IMR-90 (cell line): ENCODE measurements at regions not wholly inside any gene's neighbourhood (a gene's known extent, or its start where the extent isn't known, plus 50 kb on each side); places are given as distances from the start of the nearest gene placed in this dataset.

ENCODE experiments used
- ATAC-seq: fragments of 200-7000 bp; cut with Tn5 transposase; 2 replicates; pipeline ENCODE4 v1.9.1; 2020; ENCODE audit warnings: low read depth, mild to moderate bottlenecking, moderate library complexity
- BruUV-seq: library from RNA; stranded (reverse); fragments of 400-500 nt; replicated peaks from 2 replicates; lab custom pipeline; 2021; lab: Mats Ljungman, UMichigan
- CTCF ChIA-PET: fragments of 300-600 bp; formaldehyde crosslinking; extraction: SDS; loops from one replicate; lab custom pipeline; 2021; ENCODE audit warnings: antibody characterized with exemption; lab: Yijun Ruan, JAX
- POLR2A ChIA-PET: fragments of 300-600 bp; sonication (Branson Sonifier 250); formaldehyde crosslinking; loops from one replicate; lab custom pipeline; 2022; ENCODE audit warnings: antibody characterized with exemption; ENCODE audit not compliant: unreplicated experiment; lab: Charles Lee
- DNase-seq: peaks from one replicate; pipeline ENCODE4 v3.0.0; 2013
- H2AFZ ChIP-seq: replicated peaks from 2 replicates; pipeline ENCODE3; 2013; ENCODE audit warnings: low read length, mild to moderate bottlenecking; ENCODE audit not compliant: poor library complexity
- H2AK5ac ChIP-seq: 2 replicates; pipeline ENCODE4 v1.6.1; 2013; ENCODE audit warnings: low read depth, low read length, inconsistent platforms
- H2AK9ac ChIP-seq: replicated peaks from 2 replicates; pipeline ENCODE3; 2013; ENCODE audit warnings: mild to moderate bottlenecking, low read depth, low read length, moderate library complexity; ENCODE audit not compliant: poor library complexity
- H2BK120ac ChIP-seq: 2 replicates; pipeline ENCODE4 v1.6.1; 2013; ENCODE audit warnings: low read depth, low read length, inconsistent platforms
- H2BK15ac ChIP-seq: 3 replicates; pipeline ENCODE4 v1.6.1; 2013; ENCODE audit warnings: low read depth, low read length, inconsistent platforms
- H2BK20ac ChIP-seq: 2 replicates; pipeline ENCODE4 v1.6.1; 2013; ENCODE audit warnings: low read depth, mild to moderate bottlenecking, inconsistent platforms, low read length, moderate library complexity
- H2BK5ac ChIP-seq: 2 replicates; pipeline ENCODE4 v1.6.1; 2013; ENCODE audit warnings: mild to moderate bottlenecking, low read depth, low read length, inconsistent platforms; ENCODE audit not compliant: poor library complexity, severe bottlenecking
- H3K14ac ChIP-seq: replicated peaks from 2 replicates; pipeline ENCODE4 v1.6.1; 2013; ENCODE audit warnings: low read depth, low read length, inconsistent platforms
- H3K18ac ChIP-seq: 2 replicates; pipeline ENCODE4 v1.6.1; 2013; ENCODE audit warnings: low read depth, low read length, control low read depth
- H3K23ac ChIP-seq: 2 replicates; pipeline ENCODE4 v1.6.1; 2013; ENCODE audit warnings: low read depth, low read length, inconsistent platforms
- H3K27ac ChIP-seq: 2 replicates; pipeline ENCODE4 v1.5.1; 2013; ENCODE audit warnings: mild to moderate bottlenecking, control low read depth, low read length; ENCODE audit not compliant: insufficient read depth
- H3K27me3 ChIP-seq: 2 replicates; pipeline ENCODE4 v1.6.1; 2013; ENCODE audit warnings: low read length; ENCODE audit not compliant: control insufficient read depth, insufficient read depth
- H3K36me3 ChIP-seq: 2 replicates; pipeline ENCODE4 v1.6.1; 2013; ENCODE audit warnings: low read length, mixed read lengths; ENCODE audit not compliant: control insufficient read depth, insufficient read depth
- H3K4ac ChIP-seq: 2 replicates; pipeline ENCODE4 v1.6.1; 2013; ENCODE audit warnings: low read depth, low read length, inconsistent platforms
- H3K4me1 ChIP-seq: 2 replicates; pipeline ENCODE4 v1.6.1; 2013; ENCODE audit warnings: low read length, mixed read lengths; ENCODE audit not compliant: control insufficient read depth, insufficient read depth
- H3K4me2 ChIP-seq: 2 replicates; pipeline ENCODE4 v1.6.1; 2013; ENCODE audit warnings: low read depth, mild to moderate bottlenecking, control low read depth, low read length, moderate library complexity
- H3K4me3 ChIP-seq: 2 replicates; pipeline ENCODE4 v1.5.1; 2013; ENCODE audit warnings: low read depth, mild to moderate bottlenecking, control low read depth, low read length, moderate library complexity; ENCODE audit not compliant: insufficient read depth
- H3K56ac ChIP-seq: 2 replicates; pipeline ENCODE4 v1.6.1; 2013; ENCODE audit warnings: low read length, inconsistent platforms; ENCODE audit not compliant: insufficient read depth; ENCODE audit errors: extremely low read depth
- H3K79me1 ChIP-seq, 2 experiments: 2 replicates each; pipeline ENCODE4 v1.6.1; 2013; ENCODE audit warnings: low read length in 2 of 2, inconsistent platforms in 1 of 2, low read depth in 1 of 2
- H3K9ac ChIP-seq: 2 replicates; pipeline ENCODE4 v1.6.1; 2013; ENCODE audit warnings: low read depth, low read length, control low read depth
- H3K9me1 ChIP-seq: 2 replicates; pipeline ENCODE4 v1.6.1; 2013; ENCODE audit warnings: low read length, inconsistent platforms; ENCODE audit not compliant: insufficient read depth
- H3K9me3 ChIP-seq: 2 replicates; pipeline ENCODE4 v1.6.1; 2013; ENCODE audit warnings: low read length; ENCODE audit not compliant: control insufficient read depth, insufficient read depth
- H4K20me1 ChIP-seq: 2 replicates; pipeline ENCODE4 v1.6.1; 2013; ENCODE audit warnings: low read length, inconsistent platforms; ENCODE audit not compliant: insufficient read depth
- H4K5ac ChIP-seq: 2 replicates; pipeline ENCODE4 v1.6.1; 2013; ENCODE audit warnings: mild to moderate bottlenecking, low read depth, low read length, control low read depth
- H4K8ac ChIP-seq, 2 experiments: 2 replicates each; pipeline ENCODE4 v1.6.1; 2013; ENCODE audit warnings: low read depth in 2 of 2, low read length in 2 of 2, control low read depth in 1 of 2, inconsistent platforms in 1 of 2
- H4K91ac ChIP-seq: 2 replicates; pipeline ENCODE4 v1.6.1; 2013; ENCODE audit warnings: low read depth, low read length, inconsistent platforms; ENCODE audit not compliant: insufficient read depth
- BHLHE40 ChIP-seq: fragments of 150-350 bp; IDR thresholded peaks from 2 replicates; pipeline ENCODE4 v1.6.1; 2016; ENCODE audit warnings: mild to moderate bottlenecking, low read depth, low read length
- CHD1 ChIP-seq: IDR thresholded peaks from 2 replicates; pipeline ENCODE4 v1.6.1; 2012; ENCODE audit warnings: low read depth, low read length, improper control_type of control experiment
- MAFK ChIP-seq: IDR thresholded peaks from 2 replicates; pipeline ENCODE4 v1.6.1; 2012; ENCODE audit warnings: low read depth, low read length, improper control_type of control experiment
- MAZ ChIP-seq: IDR thresholded peaks from 2 replicates; pipeline ENCODE4 v1.6.1; 2012; ENCODE audit warnings: low read depth, mild to moderate bottlenecking, low read length, improper control_type of control experiment, moderate library complexity, borderline replicate concordance
- MXI1 ChIP-seq: IDR thresholded peaks from 2 replicates; pipeline ENCODE4 v1.6.1; 2012; ENCODE audit warnings: low read depth, mild to moderate bottlenecking, low read length, moderate library complexity, borderline replicate concordance
- NFE2L2 ChIP-seq: fragments of 150-350 bp; IDR thresholded peaks from 2 replicates; pipeline ENCODE4 v1.6.1; 2016; ENCODE audit warnings: low read depth, mild to moderate bottlenecking, low read length
- POLR2A ChIP-seq: IDR thresholded peaks from 2 replicates; pipeline ENCODE4 v1.6.1; 2012; ENCODE audit warnings: mild to moderate bottlenecking, low read depth, low read length
- RAD21 ChIP-seq: IDR thresholded peaks from 2 replicates; pipeline ENCODE4 v1.6.1; 2012; ENCODE audit warnings: low read length, improper control_type of control experiment
- SMC3 ChIP-seq: fragments of 150-350 bp; IDR thresholded peaks from 2 replicates; pipeline ENCODE4 v1.6.1; 2016; ENCODE audit warnings: low read depth, mild to moderate bottlenecking, antibody characterized with exemption, low read length, moderate library complexity
- USF2 ChIP-seq: fragments of 150-350 bp; IDR thresholded peaks from 2 replicates; pipeline ENCODE4 v1.6.1; 2017; ENCODE audit warnings: mild to moderate bottlenecking, antibody characterized with exemption, low read length, low read depth
- WGBS, 2 experiments: methylation state at CpG; one replicate each; pipeline versions ENCODE4 v1.1.5 to v1.1.7; 2013; ENCODE audit warnings: missing lambda C conversion rate in 2 of 2; ENCODE audit not compliant: insufficient read length in 1 of 2; ENCODE audit errors: extremely low coverage in 2 of 2; 5-methylcytosine and 5-hydroxymethylcytosine counted together
- dilution Hi-C: fragments of 300-500 bp; cut with HindIII; formaldehyde crosslinking; loops from one replicate; pipeline ENCODE4 v1.14.3; 2018; ENCODE audit warnings: low sequenced_read_pairs; ENCODE audit not compliant: unreplicated experiment
- in situ Hi-C: fragments of 300-500 bp; cut with MboI; formaldehyde crosslinking; loops from 3 replicates; pipeline ENCODE4 v1.14.3; 2019; ENCODE audit warnings: low sequenced_read_pairs, inconsistent platforms, mixed read lengths
- intact Hi-C: fragments of 100-400 bp; cut with micrococcal nuclease; formaldehyde crosslinking; loops from 2 replicates; pipeline ENCODE4 v1.10.0; 2022
- TF ChIP-seq, protein P1 (sequence below): fragments of 150-350 bp; IDR thresholded peaks from 2 replicates; pipeline ENCODE4 v1.6.1; 2016; ENCODE audit warnings: low read depth, mild to moderate bottlenecking, low read length, moderate library complexity, borderline replicate concordance

DNA sequence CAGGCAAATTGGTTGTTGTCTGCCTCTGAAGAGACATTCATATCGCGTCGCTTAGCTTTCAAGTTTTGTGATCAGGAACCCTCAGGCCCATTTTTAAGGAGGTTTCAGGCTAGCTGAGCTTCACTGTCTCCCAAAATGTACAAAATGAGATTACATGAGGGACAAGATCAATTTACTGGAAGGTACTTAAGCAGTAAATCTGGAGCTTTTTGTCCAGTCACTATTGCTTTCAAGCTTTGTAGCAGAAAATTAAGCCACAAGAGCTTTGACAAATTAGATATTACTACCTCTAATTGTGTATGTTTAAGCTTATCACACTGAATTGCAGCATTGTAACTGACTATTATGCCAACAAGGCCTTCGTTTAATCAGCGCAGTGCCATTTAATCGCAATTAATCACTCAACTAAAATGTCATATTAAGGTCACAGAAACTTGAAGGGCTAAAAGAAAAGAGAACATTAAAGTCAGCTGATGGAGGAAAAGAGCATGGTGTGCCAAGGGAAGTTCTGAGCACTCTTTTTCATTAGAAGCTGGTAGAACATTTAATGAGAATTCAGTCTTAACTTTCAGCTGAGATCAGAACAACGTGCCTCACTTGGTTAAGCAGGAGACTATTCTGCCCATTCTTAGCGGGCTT, 353.0 kb downstream of the FBXO8 start:
- H2AK5ac ChIP-seq = no peak overlapping the region
- H3K79me1 ChIP-seq = no peaks in the 10 kb centered on the region
- no peak overlapping the region for H4K8ac ChIP-seq
- no peak overlapping the region for H4K5ac ChIP-seq
- no peak overlapping the region for H2AK9ac ChIP-seq
- H3K27ac ChIP-seq = no peak overlapping the region
- H3K23ac ChIP-seq = no peak overlapping the region
- H2BK15ac ChIP-seq = no peak overlapping the region
- H3K4me1 ChIP-seq = no peaks in the 10 kb centered on the region
- H3K4me3 ChIP-seq = no peak overlapping the region
- H3K9me1 ChIP-seq = no peaks in the 10 kb centered on the region
- H3K36me3 ChIP-seq = no peaks in the 10 kb centered on the region
- 44% methylated on average over 1 of the region's 8 CpGs; no CpG with 5 or more reads in 1 of the 2 experiments for WGBS, 2 experiments
- H4K91ac ChIP-seq = no peak overlapping the region
- intact Hi-C loops (no loop called here), dilution Hi-C loops (no loop called here), in situ Hi-C loops (no loop called here)
- no peak overlapping the region for H3K4ac ChIP-seq
- no peaks in the 10 kb centered on the region for H4K20me1 ChIP-seq
- H2BK5ac ChIP-seq = no peak overlapping the region
- no TSS peak for BruUV-seq
- H2BK20ac ChIP-seq = no peak overlapping the region
- ChIA-PET CTCF (interaction anchor here (0.7 kb wide), 1 partner anchor 9 kb away, joined by 3 read pairs; no protein-coding TSS in a partner anchor), POLR2A (no interaction called here)
- H2BK120ac ChIP-seq = no peak overlapping the region
- no peaks in the 10 kb centered on the region for H3K9me3 ChIP-seq
- DNase-seq (no peak), ATAC-seq (no peak)
- H3K18ac ChIP-seq = no peak overlapping the region
- TF ChIP-seq MXI1 (no peak), RAD21 (no peak), NFE2L2 (no peak), MAFK (no peak), CHD1 (no peak), SMC3 (no peak), BHLHE40 (no peak), POLR2A (no peak), USF2 (no peak), MAZ (no peak)
- TF ChIP-seq, protein P1, sequence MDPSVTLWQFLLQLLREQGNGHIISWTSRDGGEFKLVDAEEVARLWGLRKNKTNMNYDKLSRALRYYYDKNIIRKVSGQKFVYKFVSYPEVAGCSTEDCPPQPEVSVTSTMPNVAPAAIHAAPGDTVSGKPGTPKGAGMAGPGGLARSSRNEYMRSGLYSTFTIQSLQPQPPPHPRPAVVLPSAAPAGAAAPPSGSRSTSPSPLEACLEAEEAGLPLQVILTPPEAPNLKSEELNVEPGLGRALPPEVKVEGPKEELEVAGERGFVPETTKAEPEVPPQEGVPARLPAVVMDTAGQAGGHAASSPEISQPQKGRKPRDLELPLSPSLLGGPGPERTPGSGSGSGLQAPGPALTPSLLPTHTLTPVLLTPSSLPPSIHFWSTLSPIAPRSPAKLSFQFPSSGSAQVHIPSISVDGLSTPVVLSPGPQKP = no peak
- H3K56ac ChIP-seq = peak overlapping the region; percentile 21; the same call in 1 of the 2 replicates
- H3K9ac ChIP-seq = no peak overlapping the region
- H2AFZ ChIP-seq = no peak overlapping the region
- H3K14ac ChIP-seq = no peak overlapping the region
- H3K4me2 ChIP-seq = no peak overlapping the region
- no peaks in the 10 kb centered on the region for H3K27me3 ChIP-seq
